ENCODE measurements at regions not wholly inside any gene's neighbourhood (a gene's known extent, or its start where the extent isn't known, plus 50 kb on each side); places are given as distances from the start of the nearest gene placed in this dataset.
"Not testable (repeated sequence)": the region's sequence is repeated elsewhere in the genome, so short reads cannot be mapped to it uniquely, and the experiment has no call there.

- Histone ChIP-seq H3K27me3 (ENCODE audit: control insufficient read depth, insufficient read depth, low read length) (no peaks in the 10 kb centered on the region), H3K9ac (ENCODE audit: low read depth, low read length) (no peak overlapping the region), H3K4me3 (ENCODE audit: low read depth, low read length) (no peak overlapping the region), H3K36me3 (ENCODE audit: control insufficient read depth, insufficient read depth, low read length) (no peaks in the 10 kb centered on the region), H3K9me3 (ENCODE audit: control insufficient read depth, insufficient read depth, low read length) (no peaks in the 10 kb centered on the region), H3K4me1 (ENCODE audit: control insufficient read depth, insufficient read depth, low read length) (no peaks in the 10 kb centered on the region)
These were observed 166.8 kb upstream of the RAB6C start for GRCh38 chr2:129812654-129813053.

DNA sequence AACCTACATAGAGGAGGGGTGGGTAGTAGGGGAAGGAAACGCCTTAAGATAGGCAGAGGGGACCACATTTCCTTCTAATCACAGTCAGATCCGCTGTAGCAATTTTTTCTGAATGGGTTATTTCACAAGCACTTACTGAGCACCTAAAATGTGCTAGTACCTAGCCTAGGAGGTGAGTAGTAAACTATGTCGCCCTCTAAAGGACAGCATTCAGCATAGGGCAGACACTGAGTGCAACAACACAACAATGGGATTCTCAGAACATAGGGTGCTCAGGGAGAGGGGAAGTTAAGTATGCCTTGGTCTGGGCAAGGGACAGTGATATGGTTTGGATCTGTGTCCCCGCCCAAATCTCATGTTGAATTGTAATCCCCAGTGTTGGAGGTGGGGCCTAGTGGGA lies 166.1 kb upstream of the RAB6C start:
- Histone ChIP-seq H3K9me3 (ENCODE audit: control insufficient read depth, insufficient read depth, low read length) (no peaks in the 10 kb centered on the region), H3K36me3 (ENCODE audit: control insufficient read depth, insufficient read depth, low read length) (no peaks in the 10 kb centered on the region), H3K9ac (ENCODE audit: low read depth, low read length) (no peak overlapping the region), H3K27me3 (ENCODE audit: control insufficient read depth, insufficient read depth, low read length) (no peaks in the 10 kb centered on the region), H3K4me3 (ENCODE audit: low read depth, low read length) (no peak overlapping the region), H3K4me1 (ENCODE audit: control insufficient read depth, insufficient read depth, low read length) (no peaks in the 10 kb centered on the region)

GRCh38 chr2:129816813-129817574 lies 162.5 kb upstream of the RAB6C start:
- Histone ChIP-seq H3K4me1 (ENCODE audit: control insufficient read depth, insufficient read depth, low read length) (no peaks in the 10 kb centered on the region), H3K4me3 (ENCODE audit: low read depth, low read length) (no peak overlapping the region), H3K27me3 (ENCODE audit: control insufficient read depth, insufficient read depth, low read length) (no peaks in the 10 kb centered on the region), H3K9me3 (ENCODE audit: control insufficient read depth, insufficient read depth, low read length) (no peaks in the 10 kb centered on the region), H3K9ac (ENCODE audit: low read depth, low read length) (no peak overlapping the region), H3K36me3 (ENCODE audit: control insufficient read depth, insufficient read depth, low read length) (no peaks in the 10 kb centered on the region)

GRCh38 chr2:129819855-129820254 lies 159.6 kb upstream of the RAB6C start:
- Histone ChIP-seq H3K36me3 (ENCODE audit: control insufficient read depth, insufficient read depth, low read length) (no peaks in the 10 kb centered on the region), H3K27me3 (ENCODE audit: control insufficient read depth, insufficient read depth, low read length) (no peaks in the 10 kb centered on the region), H3K4me1 (ENCODE audit: control insufficient read depth, insufficient read depth, low read length) (no peaks in the 10 kb centered on the region), H3K9me3 (ENCODE audit: control insufficient read depth, insufficient read depth, low read length) (no peaks in the 10 kb centered on the region), H3K4me3 (ENCODE audit: low read depth, low read length) (no peak overlapping the region), H3K9ac (ENCODE audit: low read depth, low read length) (no peak overlapping the region)

DNA sequence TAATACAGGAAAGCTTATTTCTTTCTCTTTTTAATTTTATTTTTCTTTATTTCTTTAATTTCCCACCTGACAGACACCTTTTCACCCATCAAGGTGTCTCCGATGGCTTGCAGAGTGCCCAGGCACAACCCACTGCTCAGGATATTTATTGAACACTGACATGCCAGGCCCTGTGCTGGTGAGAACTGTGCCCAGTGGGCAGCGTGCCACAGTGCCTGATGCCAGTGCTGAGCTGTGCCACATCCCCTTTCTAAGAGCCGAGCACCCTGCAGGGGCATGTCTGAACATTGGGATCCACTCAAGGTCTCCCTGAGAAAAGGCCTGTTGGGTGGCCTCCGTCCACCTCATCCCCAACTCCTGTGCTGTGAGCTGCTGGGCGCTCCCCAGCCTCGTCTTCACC lies 158.6 kb upstream of the RAB6C start:
- Histone ChIP-seq H3K27me3 (ENCODE audit: control insufficient read depth, insufficient read depth, low read length) (no peaks in the 10 kb centered on the region), H3K36me3 (ENCODE audit: control insufficient read depth, insufficient read depth, low read length) (no peaks in the 10 kb centered on the region), H3K4me3 (ENCODE audit: low read depth, low read length) (no peak overlapping the region), H3K4me1 (ENCODE audit: control insufficient read depth, insufficient read depth, low read length) (no peaks in the 10 kb centered on the region), H3K9ac (ENCODE audit: low read depth, low read length) (no peak overlapping the region), H3K9me3 (ENCODE audit: control insufficient read depth, insufficient read depth, low read length) (no peaks in the 10 kb centered on the region)

DNA sequence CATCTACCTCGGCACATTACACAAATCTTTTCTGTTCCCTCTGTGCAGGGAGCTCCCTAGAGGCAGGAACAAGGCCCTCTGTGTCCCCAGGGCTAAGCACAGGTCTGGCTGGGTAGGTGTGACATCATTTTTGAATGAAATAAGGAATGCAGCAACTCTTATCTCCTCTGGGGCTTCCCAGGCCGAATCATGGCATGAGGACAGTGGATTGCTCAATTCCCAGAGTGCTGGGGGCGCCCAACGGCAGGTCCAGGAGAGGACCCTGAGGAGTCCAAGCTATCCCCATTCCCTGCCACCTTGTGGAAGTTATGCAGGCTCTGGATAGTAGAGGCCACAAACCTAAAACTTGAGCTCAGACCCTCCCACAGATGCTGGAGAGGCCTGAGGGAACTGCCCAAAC lies 158.0 kb upstream of the RAB6C start:
- Histone ChIP-seq H3K36me3 (ENCODE audit: control insufficient read depth, insufficient read depth, low read length) (no peaks in the 10 kb centered on the region), H3K4me3 (ENCODE audit: low read depth, low read length) (no peak overlapping the region), H3K27me3 (ENCODE audit: control insufficient read depth, insufficient read depth, low read length) (no peaks in the 10 kb centered on the region), H3K9me3 (ENCODE audit: control insufficient read depth, insufficient read depth, low read length) (no peaks in the 10 kb centered on the region), H3K9ac (ENCODE audit: low read depth, low read length) (no peak overlapping the region), H3K4me1 (ENCODE audit: control insufficient read depth, insufficient read depth, low read length) (no peaks in the 10 kb centered on the region)

- Histone ChIP-seq H3K9me3 (ENCODE audit: control insufficient read depth, insufficient read depth, low read length) (no peaks in the 10 kb centered on the region), H3K27me3 (ENCODE audit: control insufficient read depth, insufficient read depth, low read length) (no peaks in the 10 kb centered on the region), H3K4me1 (ENCODE audit: control insufficient read depth, insufficient read depth, low read length) (peaks cover 5% of the 10 kb centered on the region), H3K36me3 (ENCODE audit: control insufficient read depth, insufficient read depth, low read length) (no peaks in the 10 kb centered on the region), H3K4me3 (ENCODE audit: low read depth, low read length) (no peak overlapping the region), H3K9ac (ENCODE audit: low read depth, low read length) (no peak overlapping the region)
These were observed 156.4 kb upstream of the RAB6C start for GRCh38 chr2:129823044-129823443.

DNA sequence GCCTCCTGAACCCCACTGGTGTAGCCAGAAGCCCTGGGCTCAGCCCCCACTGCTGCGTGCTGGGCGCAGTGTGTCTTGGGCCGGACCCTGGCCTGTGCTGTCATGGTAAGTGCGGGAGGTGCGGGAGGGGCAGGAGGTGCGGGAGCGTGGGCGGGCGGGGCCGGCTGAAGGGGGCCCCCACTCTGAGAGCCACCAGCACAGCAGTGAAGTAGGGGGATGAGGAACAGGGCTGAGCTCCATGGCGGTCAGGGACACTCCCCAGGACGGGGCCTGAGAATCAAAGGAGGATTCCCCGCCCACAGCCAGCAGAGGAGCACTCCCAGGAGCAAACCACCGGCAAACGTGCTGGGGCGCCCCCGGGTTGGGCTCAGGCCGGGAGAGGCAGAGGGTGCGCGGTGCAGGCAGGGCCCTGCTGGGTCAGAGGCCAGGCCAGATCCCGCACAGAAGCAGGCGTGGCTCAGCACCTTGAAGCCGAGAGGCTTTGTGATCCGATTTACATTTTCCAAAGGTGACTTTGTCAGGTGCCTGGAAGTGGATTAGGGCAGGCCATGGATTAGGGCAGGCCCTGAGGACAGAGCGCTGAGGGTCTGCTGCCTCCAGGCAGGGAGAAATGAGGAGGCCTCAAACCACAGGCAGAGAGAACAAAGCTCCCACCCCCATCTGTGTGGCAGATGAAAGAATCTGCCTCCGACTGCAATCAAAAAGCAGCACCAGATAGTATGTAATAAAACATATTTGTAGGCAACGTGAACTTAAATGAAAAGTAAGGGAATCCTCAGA lies 152.0 kb upstream of the RAB6C start:
- Histone ChIP-seq H3K4me1 (ENCODE audit: control insufficient read depth, insufficient read depth, low read length) (peaks cover 7% of the 10 kb centered on the region), H3K36me3 (ENCODE audit: control insufficient read depth, insufficient read depth, low read length) (no peaks in the 10 kb centered on the region), H3K27me3 (ENCODE audit: control insufficient read depth, insufficient read depth, low read length) (no peaks in the 10 kb centered on the region), H3K9ac (ENCODE audit: low read depth, low read length) (no peak overlapping the region), H3K9me3 (ENCODE audit: control insufficient read depth, insufficient read depth, low read length) (no peaks in the 10 kb centered on the region), H3K4me3 (ENCODE audit: low read depth, low read length) (no peak overlapping the region)

- H3K27me3 ChIP-seq (ENCODE audit: control insufficient read depth, insufficient read depth, low read length): no peaks in the 10 kb centered on the region
- no peak overlapping the region for H3K4me3 ChIP-seq (ENCODE audit: low read depth, low read length)
- no peak overlapping the region for H3K9ac ChIP-seq (ENCODE audit: low read depth, low read length)
- peaks cover 7% of the 10 kb centered on the region for H3K4me1 ChIP-seq (ENCODE audit: control insufficient read depth, insufficient read depth, low read length)
- no peaks in the 10 kb centered on the region for H3K9me3 ChIP-seq (ENCODE audit: control insufficient read depth, insufficient read depth, low read length)
- no peaks in the 10 kb centered on the region for H3K36me3 ChIP-seq (ENCODE audit: control insufficient read depth, insufficient read depth, low read length)
These were observed 150.7 kb upstream of the RAB6C start for GRCh38 chr2:129828792-129829191.

DNA sequence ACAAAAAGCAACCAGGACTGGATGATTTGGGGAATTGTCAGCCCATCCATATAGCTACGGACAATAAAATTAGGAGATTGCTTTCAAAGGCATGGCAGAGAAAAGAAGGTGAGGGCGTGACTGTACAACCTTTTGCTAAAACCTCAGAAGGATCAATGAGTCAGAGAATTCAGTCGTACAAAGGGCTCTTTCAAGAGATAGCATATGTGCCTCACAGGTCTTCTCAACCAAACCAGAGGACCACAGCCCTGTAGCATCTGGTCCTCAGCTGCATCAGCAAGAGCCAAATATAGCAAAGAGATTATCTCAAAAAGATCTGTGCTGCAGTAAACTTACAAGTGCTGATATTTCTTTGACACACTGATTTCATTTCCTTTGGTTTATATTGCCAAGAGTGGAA lies 149.9 kb upstream of the RAB6C start:
- no peaks in the 10 kb centered on the region for H3K36me3 ChIP-seq (ENCODE audit: control insufficient read depth, insufficient read depth, low read length)
- H3K9ac ChIP-seq (ENCODE audit: low read depth, low read length): no peak overlapping the region
- no peak overlapping the region for H3K4me3 ChIP-seq (ENCODE audit: low read depth, low read length)
- H3K4me1 ChIP-seq (ENCODE audit: control insufficient read depth, insufficient read depth, low read length): peaks cover 7% of the 10 kb centered on the region
- no peaks in the 10 kb centered on the region for H3K27me3 ChIP-seq (ENCODE audit: control insufficient read depth, insufficient read depth, low read length)
- no peaks in the 10 kb centered on the region for H3K9me3 ChIP-seq (ENCODE audit: control insufficient read depth, insufficient read depth, low read length)

DNA sequence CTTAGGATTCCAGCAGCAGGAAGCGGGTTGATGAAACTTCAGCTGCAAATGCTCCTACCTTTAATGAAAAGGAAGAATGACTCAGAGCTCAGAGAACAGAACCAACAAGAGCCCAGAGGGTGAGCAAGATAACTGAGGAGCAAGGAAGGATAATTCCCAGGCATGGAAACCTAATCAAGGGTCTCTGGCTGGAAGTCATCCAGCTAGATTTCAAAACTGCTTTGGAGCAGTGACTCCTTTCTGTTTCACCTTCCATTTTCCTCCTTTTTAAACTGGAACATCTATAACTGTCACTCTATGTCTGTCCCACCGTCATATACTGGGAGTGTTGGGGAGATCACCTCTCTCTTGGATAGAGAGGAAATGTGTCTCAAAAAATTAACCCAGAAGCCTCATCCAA lies 148.4 kb upstream of the RAB6C start:
- no peaks in the 10 kb centered on the region for H3K9me3 ChIP-seq (ENCODE audit: control insufficient read depth, insufficient read depth, low read length)
- no peak overlapping the region for H3K4me3 ChIP-seq (ENCODE audit: low read depth, low read length)
- H3K27me3 ChIP-seq (ENCODE audit: control insufficient read depth, insufficient read depth, low read length): no peaks in the 10 kb centered on the region
- H3K36me3 ChIP-seq (ENCODE audit: control insufficient read depth, insufficient read depth, low read length): no peaks in the 10 kb centered on the region
- H3K4me1 ChIP-seq (ENCODE audit: control insufficient read depth, insufficient read depth, low read length): peaks cover 7% of the 10 kb centered on the region
- H3K9ac ChIP-seq (ENCODE audit: low read depth, low read length): no peak overlapping the region

DNA sequence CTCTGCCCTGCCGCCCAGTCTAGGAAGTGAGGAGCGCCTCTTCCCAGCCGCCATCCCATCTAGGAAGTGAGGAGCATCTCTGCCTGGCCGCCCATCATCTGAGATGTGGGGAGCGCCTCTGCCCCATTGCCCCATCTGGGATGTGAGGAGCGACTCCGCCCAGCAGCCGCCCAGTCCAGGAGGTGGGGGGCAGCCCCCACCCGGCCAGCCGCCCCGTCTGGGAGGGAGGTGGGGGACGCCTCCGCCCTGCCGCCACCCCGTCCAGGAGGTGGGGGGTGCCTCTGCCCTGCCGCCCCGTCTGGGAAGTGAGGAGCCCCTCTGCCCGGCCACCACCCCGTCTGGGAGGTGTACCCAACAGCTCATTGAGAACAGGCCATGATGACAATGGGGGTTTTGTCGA lies 146.0 kb upstream of the RAB6C start:
- H3K36me3 ChIP-seq (ENCODE audit: control insufficient read depth, insufficient read depth, low read length); H3K9me3 ChIP-seq (ENCODE audit: control insufficient read depth, insufficient read depth, low read length); H3K4me3 ChIP-seq (ENCODE audit: low read depth, low read length); H3K27me3 ChIP-seq (ENCODE audit: control insufficient read depth, insufficient read depth, low read length); H3K9ac ChIP-seq (ENCODE audit: low read depth, low read length); H3K4me1 ChIP-seq (ENCODE audit: control insufficient read depth, insufficient read depth, low read length): not testable (repeated sequence)
